HCT116 (cell line): ENCODE measurements at regions not wholly inside any gene's neighbourhood (a gene's known extent, or its start where the extent isn't known, plus 50 kb on each side); places are given as distances from the start of the nearest gene placed in this dataset.

Experiments
- ATAC-seq: fragments of 200-7000 bp; cut with Tn5 transposase; 2 replicates; pipeline ENCODE4 v1.9.1; 2020; ENCODE audit warnings: mild to moderate bottlenecking, moderate library complexity
- BruUV-seq: library from RNA; stranded (reverse); fragments of 400-500 nt; replicated peaks from 2 replicates; lab custom pipeline; 2021; lab: Mats Ljungman, UMichigan
- CTCF ChIA-PET: fragments of 300-600 bp; sonication (Branson Sonifier 250); formaldehyde crosslinking; loops from one replicate; lab custom pipeline; 2021; ENCODE audit warnings: antibody characterized with exemption; lab: Charles Lee
- POLR2A ChIA-PET: fragments of 300-600, 350-600 bp; sonication (Branson Sonifier 250); formaldehyde crosslinking; loops from one replicate; lab custom pipeline; 2021; ENCODE audit warnings: antibody characterized with exemption; lab: Charles Lee
- RAD21 ChIA-PET, 2 experiments: fragments of 300-600 bp; sonication (Branson Sonifier 250); formaldehyde crosslinking; loops; one replicate each; lab custom pipeline; 2023; ENCODE audit warnings: low total read pairs in 2 of 2; ENCODE audit not compliant: uncharacterized antibody in 2 of 2, unreplicated experiment in 2 of 2, low non-redundant PET in 1 of 2; lab: Charles Lee
- DNase-seq: peaks from one replicate; pipeline ENCODE4 v3.0.0-alpha.2; 2010; ENCODE audit warnings: low read depth, low spot score
- H2AFZ ChIP-seq: fragments of 200-600 bp; shearing (Covaris generic), sonication (generic); 2 replicates; pipeline ENCODE4 v1.6.1; 2017; ENCODE audit warnings: low read depth, mixed run types, mixed read lengths, antibody characterized with exemption, low read length; ENCODE audit not compliant: poor library complexity, severe bottlenecking
- H3K27ac ChIP-seq: 2 replicates; pipeline ENCODE4 v1.5.1; 2012; ENCODE audit warnings: low read depth, low read length
- H3K27me3 ChIP-seq: fragments of 200-600 bp; sonication (generic); 2 replicates; pipeline ENCODE4 v1.6.1; 2016; ENCODE audit warnings: mixed run types, low read length, mixed read lengths; ENCODE audit not compliant: insufficient read depth
- H3K36me3 ChIP-seq, 2 experiments: fragments of 200-500 bp in 1 of 2; fragments of 200-600 bp in 1 of 2; sonication (Bioruptor generic) in 1 of 2; sonication (generic) in 1 of 2; 2 replicates each; pipeline versions ENCODE4 v1.5.1 to v1.6.1; 2014 to 2016; ENCODE audit warnings: low read length in 2 of 2, inconsistent platforms in 1 of 2, mixed read lengths in 1 of 2, mixed run types in 1 of 2; ENCODE audit not compliant: insufficient read depth in 2 of 2, control insufficient read depth in 1 of 2
- H3K4me1 ChIP-seq, 2 experiments: fragments of 200-600 bp in 1 of 2; sonication (generic) in 1 of 2; 2 replicates each; pipeline versions ENCODE4 v1.5.1 to v1.6.1; 2012 to 2017; ENCODE audit warnings: low read length in 2 of 2, inconsistent platforms in 1 of 2, mild to moderate bottlenecking in 1 of 2, mixed read lengths in 1 of 2, mixed run types in 1 of 2, moderate library complexity in 1 of 2; ENCODE audit not compliant: insufficient read depth in 2 of 2, control insufficient read depth in 1 of 2
- H3K4me2 ChIP-seq: fragments of 200-600 bp; sonication (generic); 2 replicates; pipeline ENCODE4 v1.6.1; 2017; ENCODE audit warnings: mixed run types, low read length, mixed read lengths
- H3K4me3 ChIP-seq, 2 experiments: fragments of 200-600 bp in 1 of 2; sonication (generic) in 1 of 2; replicated peaks in 1 of 2; 2 replicates each; pipeline ENCODE4 v1.5.1; 2011 to 2016; ENCODE audit warnings: low read length in 2 of 2, control low read depth in 1 of 2, low read depth in 1 of 2, mild to moderate bottlenecking in 1 of 2, mixed read lengths in 1 of 2, mixed run types in 1 of 2
- H3K79me2 ChIP-seq: fragments of 200-600 bp; sonication (generic); 2 replicates; pipeline ENCODE4 v1.6.1; 2017; ENCODE audit warnings: mild to moderate bottlenecking, mixed run types, low read length, moderate library complexity, mixed read lengths; ENCODE audit not compliant: insufficient read depth
- H3K9ac ChIP-seq: fragments of 200-600 bp; sonication (generic); 2 replicates; pipeline ENCODE4 v1.6.1; 2016; ENCODE audit warnings: low read length, mixed read lengths
- H3K9me2 ChIP-seq: fragments of 200-600 bp; sonication (generic), shearing (Covaris generic); 2 replicates; pipeline ENCODE4 v1.6.1; 2017; ENCODE audit warnings: mixed run types, mild to moderate bottlenecking, moderate library complexity; ENCODE audit not compliant: insufficient read depth
- H3K9me3 ChIP-seq, 2 experiments: fragments of 200-500 bp in 1 of 2; fragments of 200-600 bp in 1 of 2; sonication (Bioruptor generic) in 1 of 2; sonication (generic) in 1 of 2; 2 replicates each; pipeline ENCODE4 v1.6.1; 2014 to 2017; ENCODE audit warnings: low read length in 2 of 2, mixed read lengths in 2 of 2, inconsistent platforms in 1 of 2, low read depth in 1 of 2, mild to moderate bottlenecking in 1 of 2, mixed run types in 1 of 2, moderate library complexity in 1 of 2; ENCODE audit not compliant: control insufficient read depth in 1 of 2, insufficient read depth in 1 of 2
- H4K20me1 ChIP-seq: fragments of 200-600 bp; sonication (generic), shearing (Covaris generic); 2 replicates; pipeline ENCODE4 v1.6.1; 2017; ENCODE audit warnings: mixed run types, mild to moderate bottlenecking, moderate library complexity; ENCODE audit not compliant: insufficient read depth
- ATF3 ChIP-seq: IDR thresholded peaks from 2 replicates; pipeline ENCODE4 v1.6.1; 2012
- CBX3 ChIP-seq: IDR thresholded peaks from 2 replicates; pipeline ENCODE4 v1.6.1; 2012; ENCODE audit warnings: low read depth
- CTCF ChIP-seq, 3 experiments: fragments of 200-600 bp in 1 of 3; sonication (generic) in 1 of 3; IDR thresholded peaks in 2 of 3; conservative IDR thresholded peaks in 1 of 3; 2 replicates each; pipeline ENCODE4 v1.5.1; 2012 to 2017; ENCODE audit warnings: low read depth in 2 of 3, low read length in 2 of 3, antibody characterized with exemption in 1 of 3, borderline replicate concordance in 1 of 3, control low read depth in 1 of 3, mild to moderate bottlenecking in 1 of 3, mixed read lengths in 1 of 3, mixed run types in 1 of 3, moderate library complexity in 1 of 3; ENCODE audit not compliant: insufficient read depth in 1 of 3
- ELF1 ChIP-seq: IDR thresholded peaks from 2 replicates; pipeline ENCODE4 v1.6.1; 2012; ENCODE audit warnings: low read depth, borderline replicate concordance
- EZH2 ChIP-seq: fragments of 200-600 bp; sonication (generic); IDR thresholded peaks from 2 replicates; pipeline ENCODE4 v1.6.1; 2017; ENCODE audit warnings: antibody characterized with exemption, mixed run types
- FOSL1 ChIP-seq: IDR thresholded peaks from 2 replicates; pipeline ENCODE4 v1.6.1; 2012; ENCODE audit warnings: low read depth
- POLR2A ChIP-seq: IDR thresholded peaks from 2 replicates; pipeline ENCODE4 v1.7.0; 2011; ENCODE audit warnings: borderline replicate concordance; ENCODE audit not compliant: insufficient read depth, insufficient read length; ENCODE audit errors: extremely low read depth
- RAD21 ChIP-seq: IDR thresholded peaks from 2 replicates; pipeline ENCODE4 v1.6.1; 2012; ENCODE audit warnings: low read depth, mild to moderate bottlenecking
- SIN3A ChIP-seq: IDR thresholded peaks from 2 replicates; pipeline ENCODE4 v1.6.1; 2012; ENCODE audit warnings: low read depth
- SP1 ChIP-seq: IDR thresholded peaks from 2 replicates; pipeline ENCODE4 v1.6.1; 2012; ENCODE audit warnings: low read depth
- SRF ChIP-seq: IDR thresholded peaks from 2 replicates; pipeline ENCODE4 v1.6.1; 2012; ENCODE audit warnings: low read depth
- TCF7L2 ChIP-seq: IDR thresholded peaks from 2 replicates; pipeline ENCODE4 v1.7.0; 2011; ENCODE audit warnings: borderline replicate concordance, inconsistent platforms; ENCODE audit not compliant: insufficient read depth, insufficient read length; ENCODE audit errors: extremely low read depth
- ZFX ChIP-seq: fragments of 450-650 bp; IDR thresholded peaks from 2 replicates; pipeline ENCODE4 v1.6.1; 2017
- intact Hi-C: fragments of 100-400 bp; cut with micrococcal nuclease; formaldehyde crosslinking; loops from 2 replicates; pipeline ENCODE4 v1.10.0; 2022

GRCh38 chr6:154894902-154895301 is 100.2 kb upstream of the TIAM2 start:
- POLR2A ChIA-PET = no interaction called here
- Histone ChIP-seq H3K27me3 (no peaks in the 10 kb centered on the region), H2AFZ (no peak overlapping the region), H3K9me2 (no peaks in the 10 kb centered on the region), H3K79me2 (no peaks in the 10 kb centered on the region), H3K9ac (no peak overlapping the region), H3K36me3 (no peaks in the 10 kb centered on the region), H3K4me1 (no peaks in the 10 kb centered on the region), H3K4me3 (no peak overlapping the region), H3K9me3 (no peaks in the 10 kb centered on the region), H4K20me1 (no peaks in the 10 kb centered on the region), H3K27ac (no peak overlapping the region), H3K4me2 (no peak overlapping the region)
- CTCF ChIA-PET = no interaction called here
- intact Hi-C loops = no loop called here
- TF ChIP-seq TCF7L2 (no peak), SP1 (no peak), FOSL1 (no peak), RAD21 (no peak), SIN3A (no peak), CBX3 (no peak), ELF1 (no peak), ATF3 (no peak), POLR2A (no peak), SRF (no peak), CTCF (IDR thresholded peaks at IDR 0.05 in 2 of 3, conservative IDR thresholded peaks at IDR 0.05 in 1 of 3; ENCODE audit: borderline replicate concordance in 1 of 3, insufficient read depth in 1 of 3, low read depth in 2 of 3, low read length in 2 of 3) (no peak), EZH2 (no peak), ZFX (no peak)
- no peak for ATAC-seq
- no peak for DNase-seq
- BruUV-seq = no TSS peak
- RAD21 ChIA-PET = no interaction called here
